Left lobe of liver (tissue), 2 donors: ENCODE measurements at regions not wholly inside any gene's neighbourhood (a gene's known extent, or its start where the extent isn't known, plus 50 kb on each side); places are given as distances from the start of the nearest gene placed in this dataset.

Experiments
- ATAC-seq: fragments of 200-7000 bp; cut with Tn5 transposase; one replicate; pipeline ENCODE4 v1.9.1; 2020; ENCODE audit warnings: mild to moderate bottlenecking, moderate library complexity
- DNase-seq: peaks from one replicate; pipeline ENCODE4 v3.0.0-alpha.2; 2020; ENCODE audit warnings: low spot score
- donor health status: DM: no; HTN: no; CAD: no; lungs with moderate emphysema.
- donor health status: DM: no; HTN: yes; CAD: no.

GRCh38 chr1:244106837-244107493 is 55.9 kb downstream of the ZBTB18 start:
- peak; percentile 58 for DNase-seq

GRCh38 chr1:244111027-244111426 is 59.9 kb downstream of the ZBTB18 start:
- no peak for ATAC-seq
- DNase-seq: no peak

More at GRCh38 chr1:244106837-244107493, 55.9 kb downstream of the ZBTB18 start:
- peak; percentile 74 for ATAC-seq

- DNase-seq: no peak
- ATAC-seq: no peak
Measured at GRCh38 chr1:244112041-244112440, 61.0 kb downstream of the ZBTB18 start.

GRCh38 chr1:244112636-244113035 is 61.6 kb downstream of the ZBTB18 start:
- ATAC-seq: no peak
- DNase-seq: no peak

DNA sequence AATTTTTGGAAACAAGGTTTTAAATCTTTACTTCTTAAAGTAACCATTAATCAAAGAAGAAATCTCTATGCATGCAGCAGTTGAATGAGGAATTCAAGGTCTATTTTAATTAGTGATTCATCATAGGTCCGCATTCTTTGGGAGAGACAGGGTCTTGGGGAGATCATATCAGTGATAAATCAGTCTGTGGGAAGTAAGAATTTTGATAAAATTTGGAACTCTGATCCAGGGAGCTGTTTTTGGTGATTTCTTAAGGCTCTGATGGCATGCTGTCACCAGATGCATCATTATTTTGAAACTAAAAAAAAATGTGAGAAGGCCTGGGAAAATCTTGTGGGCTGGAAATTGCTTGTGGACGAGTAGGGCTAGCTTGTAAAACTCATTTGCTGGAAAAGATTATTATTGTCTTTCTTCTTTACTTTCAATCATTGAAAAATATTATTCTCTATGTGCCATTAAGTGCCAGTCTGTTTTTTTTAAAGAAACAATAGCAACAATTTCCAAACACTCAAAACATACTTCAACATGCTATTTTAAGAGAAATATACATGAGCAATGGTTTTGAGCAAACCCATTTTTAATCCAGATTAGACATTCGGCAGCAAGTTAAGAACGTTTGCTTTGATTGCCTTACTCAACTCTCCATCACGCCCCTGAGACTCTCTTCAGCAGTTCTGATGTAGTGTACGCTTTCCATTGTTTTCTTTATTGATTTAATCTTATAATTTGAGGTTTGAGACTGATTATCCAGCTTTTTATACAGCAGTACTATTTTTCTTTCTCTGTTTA is 62.6 kb downstream of the ZBTB18 start:
- ATAC-seq: no peak

GRCh38 chr1:244114892-244115291 is 63.8 kb downstream of the ZBTB18 start:
- ATAC-seq: peak; percentile 66
- no peak for DNase-seq

More for the DNA sequence above, 62.6 kb downstream of the ZBTB18 start:
- DNase-seq: no peak

DNA sequence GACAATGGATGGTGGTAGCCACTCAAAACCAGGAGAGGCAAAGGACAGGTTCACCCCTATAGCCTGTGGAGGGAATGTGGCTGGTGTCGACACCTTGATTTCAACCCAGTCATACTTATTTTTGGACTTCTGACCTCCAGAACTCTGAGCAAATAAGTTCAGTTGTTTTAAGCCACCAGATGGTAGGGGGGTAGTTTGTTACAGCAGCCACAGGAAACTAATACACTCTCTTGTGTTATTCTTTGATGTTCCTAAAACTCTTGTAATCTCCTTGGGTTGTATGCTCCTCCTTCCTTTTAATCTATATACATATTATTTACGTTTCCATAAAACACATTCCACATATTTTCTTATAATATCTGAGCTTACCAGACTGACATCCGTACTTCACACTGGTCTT is 65.9 kb downstream of the ZBTB18 start:
- DNase-seq (no peak), ATAC-seq (no peak)

DNA sequence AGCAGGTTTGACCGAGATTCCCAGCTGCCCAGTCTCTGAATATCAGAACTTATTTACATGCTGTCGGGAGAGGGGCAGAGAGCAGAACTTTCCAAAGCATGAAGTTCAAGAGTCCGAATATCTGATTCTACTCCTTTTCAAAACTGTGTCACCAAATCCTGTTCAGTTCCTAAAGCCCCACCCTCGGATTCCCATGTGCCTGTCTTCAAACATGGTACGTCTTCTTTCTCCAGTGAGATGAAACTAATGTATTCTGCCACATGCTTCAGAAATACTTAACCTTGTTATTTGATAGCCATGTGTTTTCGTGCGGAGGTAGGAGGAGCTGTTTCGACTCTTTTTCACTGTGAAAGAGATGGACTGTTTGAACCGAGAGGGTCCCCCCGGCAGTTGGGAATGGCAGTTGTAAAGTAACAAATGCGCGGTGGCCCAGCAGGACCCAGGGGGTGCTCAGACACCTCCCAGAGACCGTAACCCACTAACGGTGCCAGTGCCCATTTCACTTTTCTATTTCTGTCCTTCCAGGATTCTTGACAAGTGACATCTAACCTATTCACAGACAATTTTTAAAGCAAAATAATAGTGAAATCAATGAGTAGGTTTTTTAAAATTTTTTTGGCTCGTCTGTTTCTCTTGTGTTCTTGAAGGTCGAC is 67.2 kb downstream of the ZBTB18 start:
- DNase-seq: no peak
- peak; percentile 85 for ATAC-seq

DNA sequence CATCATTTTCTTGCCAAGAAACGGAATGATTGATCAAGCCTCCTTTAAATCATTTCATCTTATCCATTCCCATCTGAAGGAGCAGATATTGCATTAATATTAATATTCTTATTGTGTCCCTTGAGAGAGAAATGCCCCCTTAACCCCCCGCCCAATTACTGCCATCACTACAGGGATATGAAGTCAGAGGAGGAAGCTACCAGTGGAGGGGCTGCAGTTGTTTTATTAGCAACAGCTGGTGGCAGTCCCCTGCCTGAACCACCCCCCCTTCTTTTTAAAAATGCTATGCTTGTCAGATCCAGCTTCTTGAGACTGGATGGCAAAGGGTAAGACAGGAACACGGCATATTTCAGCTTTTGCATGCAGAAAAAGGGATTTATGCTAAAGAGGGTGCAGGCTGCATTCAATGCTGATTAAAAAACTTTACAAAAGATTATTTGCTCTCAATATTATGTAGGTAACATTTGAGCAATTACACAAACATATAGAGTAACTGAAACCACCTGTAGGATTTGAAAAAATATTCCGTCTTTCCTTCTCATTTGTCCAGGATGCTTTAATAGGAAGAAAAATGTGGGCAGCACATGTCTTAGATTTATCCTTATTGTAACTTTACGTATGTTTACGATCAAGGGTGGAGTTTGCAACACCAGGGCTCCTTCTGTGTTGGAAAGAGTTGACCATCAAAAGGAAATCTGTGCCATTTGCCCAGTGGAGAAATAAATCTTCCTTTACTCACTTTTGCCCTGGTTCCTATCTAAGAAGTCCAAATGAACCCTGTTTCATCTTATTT is 77.7 kb downstream of the ZBTB18 start:
- no peak for DNase-seq
- ATAC-seq: no peak

GRCh38 chr1:244137276-244137675 is 86.2 kb downstream of the ZBTB18 start:
- DNase-seq: no peak
- ATAC-seq: no peak

DNA sequence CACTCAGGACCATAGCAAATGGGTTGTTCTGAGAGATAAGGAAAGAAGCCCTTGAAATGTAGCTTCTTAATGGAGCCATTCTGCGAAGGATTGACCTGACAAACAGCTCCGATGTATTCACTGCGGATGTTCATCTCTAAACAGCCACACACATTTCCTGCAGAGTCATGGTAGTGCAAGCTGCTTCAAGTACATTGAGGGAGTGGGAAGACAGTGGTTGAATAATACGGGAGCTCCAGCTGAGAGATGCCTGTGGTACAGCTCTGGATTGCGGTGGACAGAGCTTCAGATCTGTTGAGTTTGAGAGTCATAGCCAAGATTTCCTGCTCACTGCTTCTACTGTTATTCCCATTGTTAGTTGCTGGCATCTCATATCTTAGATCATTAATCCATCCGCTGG is 86.6 kb downstream of the ZBTB18 start:
- DNase-seq (no peak), ATAC-seq (no peak)

DNA sequence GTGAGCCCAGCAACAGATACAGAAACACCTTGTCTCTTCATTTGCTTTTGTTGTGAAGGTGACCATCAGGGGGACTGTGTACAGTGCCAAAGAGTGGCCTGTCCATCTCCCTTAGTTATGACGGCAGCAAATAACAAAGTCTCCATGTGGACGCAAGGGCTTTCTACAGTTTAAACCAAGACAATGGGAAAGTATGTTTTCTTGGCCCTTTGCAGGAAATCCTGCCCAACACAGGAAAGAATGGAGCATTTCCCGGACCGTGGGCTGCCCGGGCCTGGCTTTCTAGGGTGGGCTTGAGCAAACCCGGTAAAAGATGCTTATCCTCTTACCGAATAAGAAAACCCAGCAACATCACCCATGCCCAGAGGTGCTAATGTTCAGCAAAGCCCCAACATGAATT is 87.3 kb downstream of the ZBTB18 start:
- DNase-seq (no peak), ATAC-seq (no peak)

DNA sequence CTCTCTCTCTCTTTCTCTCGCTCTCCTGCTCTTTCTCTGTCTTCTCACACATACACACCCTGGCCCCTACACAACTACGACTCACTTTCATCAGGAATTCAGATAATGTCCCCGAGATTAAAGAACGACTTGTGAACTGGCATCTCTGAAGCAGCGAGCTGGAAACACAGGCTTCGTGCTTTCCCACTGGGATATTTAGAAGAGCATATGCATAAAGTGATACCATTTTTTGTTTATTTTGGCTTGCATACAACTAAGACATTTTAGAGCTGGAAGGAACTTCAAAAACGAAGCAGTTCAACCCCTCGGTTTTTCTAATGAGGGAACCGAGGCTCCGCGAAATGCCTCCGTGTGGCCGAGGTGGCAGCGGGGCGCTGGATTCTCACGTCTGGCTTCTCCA is 88.6 kb downstream of the ZBTB18 start:
- DNase-seq: no peak
- no peak for ATAC-seq

- DNase-seq: no peak
- ATAC-seq: no peak
Measured at GRCh38 chr1:244140420-244140819, 89.3 kb downstream of the ZBTB18 start.

DNA sequence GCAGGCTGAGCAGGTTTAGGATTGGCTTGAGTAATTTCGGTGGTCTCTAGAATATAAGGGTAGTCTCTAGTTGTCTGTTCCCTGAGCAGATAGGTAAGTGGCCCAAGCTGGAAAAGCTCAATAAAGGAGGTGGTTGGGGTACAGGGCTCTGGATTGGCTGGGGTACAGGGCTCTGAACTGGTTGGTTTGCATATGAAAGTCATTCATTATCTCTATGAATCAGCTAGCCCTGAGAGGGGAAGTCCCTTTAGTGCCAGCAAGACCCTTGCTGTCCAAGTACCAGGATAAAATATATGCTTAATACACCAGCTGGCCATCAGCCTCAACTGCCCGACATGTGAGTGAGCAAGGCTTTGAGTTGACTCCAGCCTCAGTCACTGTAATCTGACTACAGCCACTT is 93.0 kb downstream of the ZBTB18 start:
- ATAC-seq (no peak), DNase-seq (no peak)

DNA sequence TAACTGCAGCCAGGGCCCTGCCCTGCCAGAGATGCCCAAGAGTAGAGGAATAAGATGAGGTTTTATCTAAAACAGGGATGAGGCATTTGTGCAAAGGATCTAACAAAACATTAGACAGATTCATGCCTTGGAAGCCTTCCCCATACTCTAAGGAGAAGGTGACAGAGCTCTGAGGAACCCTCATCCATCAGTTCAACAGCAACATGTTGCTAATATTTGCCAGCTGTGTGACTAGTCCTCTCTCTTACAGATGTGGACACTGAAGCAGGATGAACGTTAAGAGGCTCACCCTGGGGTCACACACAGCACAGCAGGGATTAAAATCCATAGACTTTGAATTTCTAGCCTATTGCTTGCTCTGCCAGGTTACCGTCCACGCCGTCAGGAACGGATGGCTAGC is 99.0 kb downstream of the ZBTB18 start:
- no peak for DNase-seq
- no peak for ATAC-seq

DNA sequence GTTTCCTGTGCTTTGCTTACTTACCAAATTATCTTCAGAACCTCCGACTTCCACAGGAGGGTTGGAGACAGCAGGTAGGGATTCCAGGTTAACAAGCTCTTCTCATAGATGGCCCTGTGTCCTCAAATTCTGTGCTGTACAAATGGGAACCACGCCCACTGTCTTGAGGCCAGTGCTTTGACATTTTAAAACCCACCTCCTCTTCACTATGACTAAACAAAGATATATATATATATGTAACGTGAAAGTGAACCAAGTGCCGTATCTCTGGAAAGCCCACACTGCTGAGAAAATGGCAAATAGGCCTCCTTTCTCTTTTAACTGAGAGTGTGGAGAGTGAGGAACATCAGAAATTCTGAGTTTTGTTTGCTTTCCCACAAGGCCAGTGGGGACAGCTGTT is 99.6 kb downstream of the ZBTB18 start:
- ATAC-seq: no peak
- no peak for DNase-seq

DNA sequence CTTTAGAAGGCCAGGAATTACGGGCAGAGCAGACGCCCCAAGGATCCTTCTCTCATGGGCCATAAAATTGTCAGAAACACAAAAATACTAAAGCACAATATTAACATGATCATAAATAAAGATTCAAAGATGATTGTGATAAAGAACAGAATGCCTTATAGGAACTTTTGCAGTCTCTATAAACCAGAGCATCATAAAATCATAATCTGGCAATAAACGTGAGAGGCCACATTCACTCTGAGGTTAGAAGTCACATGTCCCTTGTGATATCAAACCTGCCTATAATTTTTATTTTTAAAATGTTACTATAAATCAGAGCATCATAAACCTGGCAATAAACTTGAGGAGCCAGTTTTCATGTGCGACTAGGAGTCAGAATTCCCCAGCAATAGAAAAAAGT is 100.5 kb downstream of the ZBTB18 start:
- DNase-seq: no peak
- ATAC-seq: no peak

- DNase-seq (no peak), ATAC-seq (peak; percentile 10)
Measured at GRCh38 chr1:244154508-244154871, 103.4 kb downstream of the ZBTB18 start.

GRCh38 chr1:244154872-244155531 is 103.9 kb downstream of the ZBTB18 start:
- DNase-seq (no peak), ATAC-seq (peak; percentile 83)

DNA sequence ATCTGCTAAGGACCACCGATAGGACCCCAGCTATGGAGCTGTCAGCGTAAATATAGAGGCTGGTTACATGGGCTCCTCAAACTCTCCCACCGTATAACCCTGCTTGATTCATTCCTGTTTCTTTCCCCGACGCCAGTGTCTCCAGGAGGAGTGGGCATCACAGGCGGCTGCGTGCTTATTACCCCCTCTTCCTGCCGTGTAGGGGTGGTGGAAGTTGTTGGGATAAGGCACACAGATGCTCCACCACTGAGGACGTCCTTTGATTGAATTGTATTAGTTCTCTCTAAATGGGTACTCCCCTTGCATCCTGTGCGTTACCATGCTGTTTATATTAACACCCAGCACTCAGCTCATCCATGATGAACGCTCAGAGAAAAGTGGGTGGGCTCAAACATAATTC is 104.6 kb downstream of the ZBTB18 start:
- DNase-seq (no peak), ATAC-seq (no peak)
